DMS153 (cell line): ENCODE measurements at regions not wholly inside any gene's neighbourhood (a gene's known extent, or its start where the extent isn't known, plus 50 kb on each side); places are given as distances from the start of the nearest gene placed in this dataset.

Experiments
- DNase-seq: peaks from one replicate; lab custom pipeline; 2025; lab: John Stamatoyannopoulos, UW

DNA sequence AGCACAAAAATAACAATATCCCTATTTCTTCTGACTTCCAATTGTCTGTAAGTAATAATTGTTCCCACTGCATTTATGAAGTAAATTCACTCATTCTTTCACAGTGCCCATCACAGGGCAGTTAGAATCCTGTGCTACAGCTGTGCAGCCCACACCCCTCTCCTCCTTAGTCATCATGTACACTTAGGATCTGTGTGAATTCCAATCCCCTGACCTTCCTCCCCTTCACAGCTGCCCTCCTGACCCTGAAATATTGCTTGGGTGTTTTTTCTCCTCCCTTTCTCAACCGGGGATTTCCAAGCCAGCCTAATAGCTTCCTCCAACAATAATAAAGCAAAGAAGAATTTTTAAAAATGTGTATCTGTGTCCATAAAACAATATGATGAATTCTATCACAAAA is 91.5 kb upstream of the BEND6 start:
- no peak for DNase-seq

DNA sequence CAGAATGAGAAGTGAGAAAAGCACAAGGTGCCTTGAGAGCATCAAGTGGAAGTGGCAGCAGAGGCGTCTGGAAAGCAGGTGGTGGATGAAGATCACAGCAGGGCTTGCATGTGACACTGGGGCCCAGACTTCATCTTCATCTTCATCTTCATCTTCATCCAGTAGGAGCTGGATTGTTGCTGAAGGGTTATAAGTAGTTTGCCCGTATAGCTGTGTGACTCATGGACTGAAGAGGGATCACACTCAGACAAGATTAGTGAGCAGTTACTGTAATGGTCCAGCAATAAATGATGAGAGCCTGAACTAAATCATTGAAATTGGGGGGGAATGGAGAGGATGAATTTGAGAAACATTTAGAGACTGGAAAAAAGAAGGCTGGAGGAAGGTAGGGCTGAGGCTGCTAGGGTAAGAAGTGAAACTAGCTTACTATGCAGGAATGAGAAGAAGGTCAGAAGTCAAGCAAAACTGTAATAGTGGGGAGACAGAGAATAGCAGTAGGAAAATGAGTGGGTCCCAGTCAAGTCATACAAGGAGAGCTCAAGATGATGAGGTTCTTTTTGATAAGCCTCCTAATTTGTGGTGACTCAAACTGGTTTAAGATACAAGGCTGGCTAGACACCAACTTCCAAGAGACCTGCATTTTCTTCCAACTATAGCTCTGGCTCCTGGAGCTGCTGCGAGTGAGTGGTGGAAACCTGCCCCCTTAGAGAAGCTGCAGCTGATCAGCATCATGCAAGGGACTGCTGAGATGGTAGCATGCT is 92.3 kb upstream of the BEND6 start:
- DNase-seq, result no peak

DNA sequence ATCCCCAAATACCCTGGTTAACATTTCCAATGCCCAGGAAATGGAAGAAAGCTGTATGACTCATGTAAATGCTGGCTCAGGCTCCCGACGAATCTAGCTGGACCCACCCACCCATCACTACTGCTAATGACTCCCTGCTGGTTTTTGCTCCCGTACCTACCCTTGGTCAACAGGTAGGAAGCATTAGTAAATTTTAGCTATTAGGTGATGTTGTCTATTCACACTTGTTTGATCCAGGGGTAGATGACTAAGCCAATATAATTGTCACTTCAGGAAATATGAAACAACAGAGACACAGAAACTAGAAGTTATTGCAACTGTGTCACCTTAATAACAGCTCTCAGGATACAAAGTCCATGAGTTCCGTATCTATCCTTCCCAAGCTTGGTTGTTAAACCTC is 94.4 kb upstream of the BEND6 start:
- DNase-seq, result no peak

DNA sequence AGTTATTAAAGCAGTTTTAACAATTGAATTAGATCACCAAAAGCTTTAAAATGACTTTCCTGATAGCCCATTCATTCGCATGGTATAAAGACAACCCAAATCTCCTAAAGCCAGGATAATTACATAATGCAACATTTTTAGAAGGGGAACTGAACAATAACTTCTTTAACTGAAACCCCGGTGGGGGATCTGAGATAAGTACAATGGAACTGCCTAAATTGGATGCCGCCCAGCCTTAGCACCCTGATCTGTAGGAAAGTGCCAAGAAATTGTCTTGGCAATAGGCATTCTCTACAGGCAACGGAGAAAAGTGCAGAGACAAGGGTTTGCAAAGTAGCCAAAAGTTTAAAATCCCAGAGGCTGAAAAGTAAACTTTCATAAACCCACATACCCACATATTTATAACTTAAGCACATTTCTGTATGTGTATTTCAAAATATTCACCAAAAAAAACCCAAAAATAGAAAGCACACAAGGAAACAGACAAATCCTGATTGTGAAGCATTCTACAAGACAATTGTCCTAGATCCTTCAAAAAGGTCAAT is 98.8 kb upstream of the BEND6 start:
- no peak for DNase-seq

DNA sequence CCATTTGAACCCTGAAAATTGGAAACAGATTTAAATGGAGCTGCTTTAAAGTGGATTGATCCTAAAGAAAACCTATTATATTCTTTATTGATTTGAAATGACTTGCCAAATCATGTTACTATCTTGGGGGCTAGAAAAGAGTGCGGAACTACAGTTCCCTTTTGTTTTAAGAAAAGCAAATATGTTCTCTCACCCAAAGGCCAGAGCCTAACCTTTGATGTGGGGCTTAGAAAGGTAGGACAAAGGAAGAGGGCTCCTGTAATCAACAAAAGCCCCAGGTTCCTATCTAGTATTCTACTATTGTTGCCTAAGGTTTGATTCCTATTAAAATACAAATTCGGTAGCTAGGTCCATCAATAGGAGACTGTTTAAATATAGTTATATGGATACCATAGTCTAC is 100.8 kb upstream of the BEND6 start:
- no peak for DNase-seq

DNA sequence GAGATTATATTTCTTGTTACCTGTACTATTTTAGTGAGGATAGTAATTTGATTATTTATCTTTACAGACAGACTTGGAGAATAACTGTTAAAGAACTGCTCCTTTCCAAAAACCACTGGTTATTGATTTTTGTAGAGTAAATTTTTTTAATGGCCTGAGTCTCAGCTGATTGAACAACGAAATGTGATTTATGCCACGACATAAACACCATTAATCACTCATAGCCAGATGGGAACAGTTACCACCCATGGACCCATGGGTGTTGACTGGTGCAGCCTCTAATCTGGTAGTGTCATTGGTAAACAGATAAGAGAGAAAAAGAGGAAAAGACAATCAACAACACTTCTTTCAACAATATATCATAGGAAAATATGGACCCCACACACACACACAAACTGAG is 101.4 kb upstream of the BEND6 start:
- no peak for DNase-seq

DNA sequence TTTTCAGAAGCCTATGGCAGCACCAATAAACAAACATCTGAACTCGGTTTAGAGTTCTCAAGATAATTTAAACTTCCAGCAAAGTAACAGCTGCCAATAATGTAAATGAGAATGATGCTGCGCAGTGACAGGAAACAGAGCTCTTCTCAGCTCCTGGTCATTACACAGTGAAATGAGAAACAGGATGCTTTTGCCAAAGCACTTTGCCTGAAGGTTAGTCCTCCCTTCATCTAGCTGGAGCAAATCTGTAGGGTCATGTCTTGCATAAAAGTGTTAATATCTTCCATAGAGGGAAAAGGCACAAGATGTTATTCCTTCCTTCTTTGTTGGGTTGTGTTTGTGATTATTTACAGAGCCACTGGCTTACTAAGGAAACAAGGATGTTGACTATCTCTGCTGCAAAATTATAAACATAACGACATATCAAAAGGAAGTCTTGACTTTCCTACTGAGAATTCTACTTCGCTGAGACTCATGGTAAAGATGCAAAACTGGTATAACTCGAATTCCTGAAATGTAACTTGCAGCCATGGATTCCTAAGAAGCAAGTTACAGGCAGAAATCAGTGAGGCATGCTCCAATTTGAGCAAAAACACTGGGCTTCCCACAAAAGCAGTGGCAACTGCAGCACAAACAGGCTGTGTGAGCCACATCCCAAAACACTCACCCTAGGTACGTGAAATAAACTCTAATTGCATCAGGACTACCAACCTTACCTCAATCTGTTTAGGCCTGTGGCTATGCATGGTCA is 102.5 kb upstream of the BEND6 start:
- no peak for DNase-seq

DNA sequence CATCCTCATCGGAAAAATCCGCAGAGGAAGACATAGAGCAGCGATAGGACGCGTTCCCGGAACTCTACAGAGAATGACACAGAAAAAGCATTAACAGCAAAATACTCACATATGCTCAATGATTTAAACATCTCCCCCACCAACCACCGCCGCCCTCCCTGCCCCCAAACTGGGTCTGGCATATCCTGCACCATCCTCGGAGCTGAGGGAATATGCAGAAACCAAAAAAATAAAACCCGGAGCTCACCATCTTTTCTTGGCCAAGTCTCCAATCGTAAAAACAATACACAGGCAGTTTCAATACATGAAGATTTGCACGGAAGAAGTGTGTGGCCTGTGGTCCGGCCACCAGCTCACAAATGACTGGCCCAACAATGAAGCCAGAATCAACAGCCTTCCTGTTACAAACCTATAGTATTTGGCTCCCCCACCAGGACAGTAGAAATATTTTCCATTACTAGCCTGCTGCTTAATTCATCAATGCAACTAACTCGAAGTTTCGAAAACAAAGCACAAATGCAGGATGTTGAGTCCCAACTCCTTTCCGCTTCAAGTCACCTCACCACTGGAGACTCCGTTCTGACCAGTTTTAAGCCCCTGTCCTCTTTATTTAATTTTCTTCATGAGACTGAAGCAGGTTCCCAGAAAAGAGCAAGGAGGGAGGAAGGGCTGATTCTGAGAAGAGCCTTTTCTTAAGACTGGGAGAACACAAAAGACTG is 103.2 kb upstream of the BEND6 start:
- DNase-seq, result peak; percentile 80

DNA sequence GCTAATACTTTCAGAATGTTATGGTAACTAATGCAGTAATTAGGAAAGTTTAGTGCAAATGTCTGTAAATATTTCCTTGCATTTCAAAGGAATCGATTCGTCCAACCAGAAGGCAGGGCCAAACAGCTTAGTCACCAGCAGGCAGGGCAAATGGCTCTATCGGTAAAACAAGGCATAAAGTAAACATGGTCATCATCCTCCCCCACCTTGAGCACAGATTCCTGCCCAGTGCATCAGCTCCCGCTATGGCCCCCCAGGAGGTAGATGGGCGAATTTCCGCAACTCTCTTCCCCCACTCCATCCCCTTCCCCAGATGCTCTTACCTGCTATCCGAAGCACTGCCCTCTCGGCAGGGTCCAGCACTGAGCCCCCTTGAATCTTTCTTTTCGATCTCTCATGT is 103.8 kb upstream of the BEND6 start:
- DNase-seq, result no peak

DNA sequence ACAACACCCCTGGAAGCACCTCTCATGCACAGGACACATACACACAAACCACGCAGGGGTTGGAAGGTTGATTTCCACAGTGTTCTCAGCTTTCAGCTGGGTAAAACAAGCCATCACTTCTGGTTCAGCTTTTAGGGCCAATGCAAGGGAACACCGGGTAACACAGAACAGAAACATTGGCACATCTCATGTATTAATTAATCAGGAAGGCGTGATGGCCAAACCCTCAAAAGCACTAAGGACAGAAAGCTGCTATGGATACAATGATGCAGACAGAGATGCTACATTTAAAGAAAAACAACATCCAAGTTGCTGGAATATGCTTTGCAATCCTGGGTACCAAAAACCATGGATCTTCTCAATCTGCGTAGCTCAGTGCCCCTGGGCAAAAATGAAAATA is 104.3 kb upstream of the BEND6 start:
- no peak for DNase-seq

DNA sequence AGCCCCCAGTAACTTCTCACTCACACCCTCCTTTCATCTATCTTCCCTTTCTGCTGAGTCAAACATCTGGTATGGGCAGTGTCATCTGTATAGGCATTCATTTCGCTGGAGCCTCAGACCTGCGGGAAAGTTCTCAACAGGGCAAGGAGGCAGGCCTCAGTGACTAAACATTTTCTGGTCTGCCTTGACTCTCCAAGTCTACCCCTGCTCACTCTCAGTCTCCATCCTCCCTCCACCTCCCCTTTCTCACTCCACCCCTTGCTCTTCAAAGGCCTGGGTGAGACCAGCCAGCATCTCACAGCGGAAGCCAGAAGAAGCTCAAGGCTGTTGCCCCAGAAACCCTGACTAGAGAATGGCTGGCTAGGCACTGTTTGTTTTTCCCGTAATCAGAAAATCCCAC is 105.0 kb upstream of the BEND6 start:
- DNase-seq, result no peak

DNA sequence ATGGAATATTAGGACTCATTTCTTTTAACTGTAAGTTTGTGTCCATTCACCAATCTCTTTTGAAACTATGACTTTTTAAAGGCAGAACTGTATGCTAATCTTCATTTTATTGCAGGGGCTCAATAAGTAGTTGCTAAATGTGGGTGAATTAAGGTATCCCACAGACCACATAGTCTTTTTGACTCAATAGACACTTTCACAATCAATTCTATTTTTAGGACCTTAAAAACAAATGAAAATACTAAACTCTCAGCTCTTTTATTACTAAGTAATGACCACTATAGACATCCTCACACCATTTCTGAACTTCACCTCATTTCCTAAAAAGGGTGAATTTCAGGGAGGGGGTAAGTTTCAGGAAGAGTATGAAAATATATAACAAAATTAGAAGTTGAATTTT is 106.8 kb upstream of the BEND6 start:
- DNase-seq, result no peak

DNA sequence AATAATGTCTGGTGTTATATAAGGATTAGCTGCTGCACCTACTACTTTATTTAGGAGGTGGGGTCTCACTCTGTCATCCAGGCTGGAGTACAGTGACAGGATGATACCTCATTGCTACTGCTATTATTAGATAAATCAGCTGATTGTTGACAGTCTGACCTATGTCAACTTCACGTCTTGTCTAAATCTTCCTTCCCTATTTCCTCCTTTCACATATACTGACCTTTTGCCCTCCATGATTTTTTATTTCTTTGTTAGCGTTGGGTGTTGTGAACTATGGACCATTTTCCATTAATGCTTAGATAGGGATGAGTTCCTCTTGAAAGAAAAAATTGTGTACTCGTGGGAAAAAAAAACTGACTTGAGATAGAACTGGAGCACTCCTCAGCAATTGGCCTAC is 109.9 kb upstream of the BEND6 start:
- no peak for DNase-seq

DNA sequence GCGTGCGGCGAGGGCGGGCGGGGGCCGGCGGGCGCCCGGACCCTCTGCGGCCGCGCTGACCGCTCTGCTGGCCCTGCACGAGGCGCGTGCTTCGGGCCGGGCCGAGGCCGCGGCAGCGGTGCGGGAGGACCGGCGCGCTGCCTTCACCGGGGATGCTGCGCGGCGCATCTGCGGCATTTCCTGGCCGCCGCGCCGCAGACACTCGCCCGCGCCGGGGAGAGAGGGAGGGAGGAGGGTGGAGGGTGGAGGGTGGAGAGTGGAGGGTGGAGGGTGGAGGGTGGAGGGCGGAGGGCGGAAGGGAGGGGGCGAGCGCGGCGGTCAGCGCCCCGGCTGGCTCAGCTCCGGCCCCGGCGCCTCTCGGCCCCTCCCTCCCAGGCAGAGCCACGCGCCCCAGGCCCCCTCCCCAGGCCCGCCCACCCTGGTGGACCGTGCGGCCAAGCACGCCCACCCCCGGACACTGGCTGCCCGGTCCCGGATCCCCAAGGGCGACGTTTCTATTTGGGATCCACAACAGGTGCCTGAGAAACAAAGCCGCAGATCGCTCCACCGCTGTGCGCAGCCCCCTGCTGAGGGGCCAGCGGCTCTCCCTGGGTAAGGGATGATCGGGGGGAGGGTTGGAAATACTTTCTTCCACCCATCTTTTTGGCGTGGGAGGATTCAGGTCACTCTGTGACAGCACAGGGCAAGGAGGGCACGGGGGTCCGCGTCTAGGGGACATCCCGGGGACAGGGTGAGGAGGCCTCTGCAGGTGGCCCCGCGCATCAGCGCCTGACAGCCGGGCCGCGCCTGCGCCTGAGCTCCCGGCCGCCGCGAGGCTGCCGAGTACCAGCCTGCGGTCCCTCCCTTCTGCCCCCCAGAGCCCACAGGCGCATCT is 111.2 kb upstream of the BEND6 start:
- DNase-seq, result peak; percentile 77

DNA sequence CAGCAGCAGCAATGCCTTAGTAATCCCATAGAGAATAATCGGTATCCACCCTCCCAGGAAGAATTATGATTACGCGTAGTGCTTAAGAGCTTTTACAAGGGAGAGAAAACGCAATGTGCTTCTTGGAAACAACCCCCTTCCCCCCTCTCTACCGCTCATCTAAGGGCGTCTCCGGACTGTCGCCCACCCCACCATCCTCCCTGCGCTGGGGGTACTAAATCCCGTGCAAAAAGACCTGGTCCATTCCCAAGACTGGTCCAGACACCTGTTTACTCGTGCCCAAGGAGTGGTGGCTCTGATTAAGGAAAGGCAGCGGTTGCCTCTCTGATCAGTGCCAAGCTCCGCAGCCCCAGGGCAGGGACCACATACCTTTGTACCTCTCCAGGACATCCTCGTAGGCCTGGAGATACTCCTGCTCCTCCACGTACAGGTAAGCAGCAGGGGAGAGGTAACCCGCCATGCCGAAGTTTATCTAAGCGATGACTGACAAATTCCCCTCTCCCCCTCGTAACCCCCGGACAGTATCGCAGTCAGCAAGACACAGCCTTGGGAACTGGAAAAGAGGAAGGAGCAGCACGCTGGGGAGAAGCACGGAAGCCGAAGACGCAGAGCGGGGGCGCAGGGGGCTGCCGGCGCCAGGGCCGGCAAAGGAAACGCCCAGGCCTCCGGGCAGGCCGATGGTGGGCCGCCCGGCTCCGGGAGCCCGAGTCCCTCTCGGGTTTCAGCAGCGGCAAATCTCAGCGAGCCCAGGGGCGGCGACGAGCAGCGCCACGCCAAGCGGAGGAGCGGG is 112.0 kb upstream of the BEND6 start:
- DNase-seq, result no peak

DNA sequence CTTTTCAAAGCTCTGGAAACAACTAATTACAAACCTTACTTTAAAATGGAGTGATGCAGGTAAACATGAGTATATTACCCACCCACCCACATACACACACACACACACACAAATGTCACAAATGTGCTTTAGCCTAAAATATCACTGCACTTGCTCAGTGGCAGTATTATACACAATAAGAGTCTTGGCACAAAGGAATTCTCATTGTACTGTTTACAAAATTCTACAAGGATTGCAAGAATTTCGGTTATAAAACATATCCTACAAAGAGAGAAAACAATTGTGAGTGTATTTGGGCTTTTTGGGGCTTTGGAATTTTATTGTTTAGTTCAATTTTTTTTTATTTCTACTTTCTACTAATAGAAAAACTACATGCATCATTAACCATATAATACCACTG is 113.2 kb upstream of the BEND6 start:
- DNase-seq, result no peak

DNA sequence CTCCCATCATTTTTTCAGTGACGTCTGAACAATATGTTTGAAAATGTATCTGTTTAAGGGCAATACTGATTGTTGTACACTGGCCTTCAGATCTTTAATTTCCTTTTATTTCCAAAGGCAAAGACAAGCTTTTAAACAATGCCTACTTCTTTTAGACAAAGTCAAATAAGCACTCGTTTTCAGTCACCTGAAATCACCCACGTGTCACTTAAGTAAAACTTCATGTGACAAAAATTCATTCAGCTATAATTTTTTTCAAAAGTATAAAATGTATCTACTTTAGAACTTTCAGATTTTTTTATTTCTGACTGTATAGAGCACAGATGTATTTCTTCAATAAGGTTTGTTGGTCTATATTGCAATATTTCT is 113.5 kb upstream of the BEND6 start:
- DNase-seq, result no peak

DNA sequence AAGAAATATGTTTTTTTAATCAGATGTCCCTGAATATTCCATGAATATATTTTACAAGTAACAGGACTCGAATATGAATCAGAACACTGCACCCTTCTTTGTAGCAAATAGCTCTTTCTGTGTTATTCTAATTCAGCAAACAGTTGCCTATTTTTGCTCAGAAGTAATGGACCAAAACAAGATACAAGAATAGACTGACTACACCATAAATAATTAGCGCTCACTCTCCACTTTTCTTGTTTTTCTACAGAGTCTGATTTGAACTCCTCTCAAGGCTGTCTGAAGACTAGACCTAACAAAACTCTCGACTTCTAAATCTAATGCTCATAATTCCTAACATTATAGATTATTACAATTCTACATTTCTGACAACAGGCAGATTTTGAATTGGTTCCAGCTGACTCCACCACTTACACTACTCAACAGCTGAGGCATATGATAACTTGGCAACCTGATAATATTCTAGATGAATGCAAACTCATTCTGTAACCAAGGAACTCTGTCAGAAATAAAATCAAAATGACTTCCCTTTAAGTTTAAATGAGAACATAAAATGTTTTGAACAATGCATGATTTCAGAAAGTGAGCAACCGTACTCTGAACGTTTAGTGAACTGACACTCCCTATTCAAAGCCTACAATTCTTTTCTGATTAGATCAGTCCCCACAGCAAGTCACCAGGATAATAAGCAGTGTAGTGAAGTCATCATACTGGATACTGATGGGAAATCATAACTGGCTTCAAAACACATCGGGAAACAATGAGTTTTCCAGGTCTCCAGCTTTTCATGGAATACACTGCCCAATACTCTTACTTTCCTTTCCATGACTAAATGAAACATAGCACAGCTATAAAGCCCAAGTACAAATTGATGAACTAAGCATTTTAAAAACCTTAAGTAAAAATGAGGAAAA is 114.2 kb upstream of the BEND6 start:
- peak; percentile 39 for DNase-seq

DNA sequence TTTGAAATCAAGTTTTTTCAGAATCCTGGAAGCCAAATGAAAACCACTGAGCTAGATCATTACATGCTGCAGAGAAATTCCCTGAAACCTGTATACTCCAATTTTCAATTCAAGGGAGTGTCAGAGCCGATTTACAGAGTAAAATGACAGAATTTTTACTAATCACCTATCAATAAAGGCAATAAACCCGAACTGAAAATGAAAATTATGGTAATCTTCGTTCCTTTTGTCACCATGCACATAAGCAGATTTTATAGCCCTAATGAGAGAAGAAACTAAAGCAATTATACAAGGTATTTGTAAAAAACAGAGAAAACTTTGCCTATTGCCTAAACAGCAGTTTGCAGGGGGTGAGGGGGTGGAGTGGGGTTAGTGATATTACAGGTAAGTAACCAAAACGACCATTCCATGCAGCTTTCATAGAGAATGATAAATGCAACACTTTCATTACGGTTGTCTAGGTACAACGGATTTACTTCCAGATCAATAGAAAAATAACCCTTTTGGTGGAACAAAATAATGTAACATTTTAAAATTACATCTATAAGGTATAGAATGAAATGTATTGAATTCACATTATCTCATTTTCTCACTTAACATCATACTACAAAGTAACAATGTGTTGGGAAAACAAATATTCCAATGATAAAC is 115.2 kb upstream of the BEND6 start:
- no peak for DNase-seq
